ENCODE measurements at regions not wholly inside any gene's neighbourhood (a gene's known extent, or its start where the extent isn't known, plus 50 kb on each side); places are given as distances from the start of the nearest gene placed in this dataset.
A peak's percentile ranks its signal among the peaks of the same experiment; 100 is the strongest.
"Not testable (repeated sequence)": the region's sequence is repeated elsewhere in the genome, so short reads cannot be mapped to it uniquely, and the experiment has no call there.

DNA sequence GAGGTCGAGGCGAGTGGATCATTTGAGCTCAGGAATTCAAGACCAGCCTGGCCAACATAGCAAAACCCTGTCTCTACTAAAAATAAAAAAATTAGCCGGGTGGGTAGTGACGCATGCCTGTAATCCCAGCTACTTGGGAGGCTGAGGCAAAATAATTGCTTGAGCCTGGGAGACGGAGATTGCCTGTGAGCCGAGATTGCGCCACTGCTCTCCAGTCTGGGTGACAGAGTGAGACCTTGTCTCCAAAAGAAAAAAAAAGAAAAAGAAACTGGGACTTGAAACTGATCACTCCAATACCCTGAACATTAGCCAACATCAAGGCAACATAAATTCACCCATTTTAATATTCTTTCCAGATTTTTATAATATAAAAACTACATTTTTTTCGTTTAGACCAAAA lies 874.6 kb upstream of the MBL2 start:
- DNase-seq, result not testable (repeated sequence)

DNA sequence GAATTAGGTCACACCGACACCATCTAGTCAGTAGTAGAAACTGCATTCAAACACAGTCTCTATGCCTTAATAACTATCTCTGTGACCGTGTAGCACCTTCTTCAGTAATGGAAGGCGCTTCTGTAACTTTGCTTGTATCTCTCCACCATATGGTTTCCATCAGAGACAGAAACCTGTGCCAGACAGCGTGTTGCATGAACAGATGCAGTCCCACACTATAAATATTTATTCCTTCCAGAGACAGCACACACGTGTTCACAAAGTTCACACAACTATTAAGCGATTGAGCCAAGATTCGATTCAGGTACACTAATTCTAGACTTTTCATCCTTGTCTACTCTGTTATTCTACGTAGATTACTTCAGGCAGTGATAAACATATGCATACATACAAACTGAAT lies 873.9 kb upstream of the MBL2 start:
- no peak for DNase-seq

DNA sequence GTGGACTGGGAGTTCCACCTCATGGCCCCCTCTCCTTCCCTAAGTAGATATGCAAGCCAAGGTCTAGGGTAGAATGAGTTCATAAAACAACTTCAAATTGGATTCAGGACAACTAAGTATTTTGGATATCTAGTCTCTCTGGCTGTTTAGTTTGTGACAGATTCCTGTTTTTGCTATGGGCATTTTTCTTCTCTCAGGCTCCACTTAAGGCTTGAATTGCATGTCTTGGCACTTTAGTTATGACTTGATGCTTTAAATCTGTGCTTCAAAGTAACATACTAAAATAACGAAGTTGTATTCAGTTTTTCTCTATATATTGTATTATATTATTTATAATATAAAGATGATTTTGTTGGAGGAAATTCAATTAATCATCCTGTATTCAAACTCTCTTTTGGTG lies 873.4 kb upstream of the MBL2 start:
- no peak for DNase-seq

DNA sequence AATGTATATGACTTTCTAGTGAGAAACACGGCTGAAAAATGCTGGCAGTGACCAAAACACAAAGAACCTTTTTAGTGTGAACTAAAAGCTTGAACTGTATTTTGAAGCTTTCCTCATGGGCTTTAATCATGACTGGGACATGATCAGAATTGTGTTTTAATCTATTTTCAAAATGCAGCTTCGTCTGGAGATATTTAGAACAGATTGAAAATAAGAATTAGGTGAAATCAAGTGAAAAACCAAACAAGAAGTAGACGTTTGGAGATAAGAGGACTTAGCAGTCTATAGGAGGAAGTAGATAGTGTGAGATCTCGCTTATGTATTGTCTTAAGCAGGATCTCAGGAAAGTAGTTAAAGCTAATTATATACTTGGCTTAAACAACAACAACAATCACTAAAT lies 865.4 kb upstream of the MBL2 start:
- no peak for DNase-seq

DNA sequence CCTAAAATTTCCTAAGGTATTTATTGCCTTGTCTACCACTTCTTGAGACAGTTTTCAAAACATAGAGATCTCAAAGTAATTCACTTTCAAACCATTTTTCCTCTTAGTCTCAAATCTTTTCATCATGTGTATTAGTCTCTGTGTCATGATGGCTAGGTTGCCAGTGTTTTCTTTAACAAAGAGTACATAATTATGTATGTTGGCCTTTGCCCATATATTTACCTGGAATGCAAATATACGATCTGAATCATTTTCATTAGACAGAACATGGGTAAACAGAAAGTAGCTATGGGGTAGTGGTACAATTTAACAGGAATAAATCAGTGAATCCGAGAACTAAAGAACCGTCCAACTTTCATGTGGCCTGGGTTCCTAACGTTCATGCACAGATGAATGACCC lies 852.1 kb upstream of the MBL2 start:
- DNase-seq, result no peak

DNA sequence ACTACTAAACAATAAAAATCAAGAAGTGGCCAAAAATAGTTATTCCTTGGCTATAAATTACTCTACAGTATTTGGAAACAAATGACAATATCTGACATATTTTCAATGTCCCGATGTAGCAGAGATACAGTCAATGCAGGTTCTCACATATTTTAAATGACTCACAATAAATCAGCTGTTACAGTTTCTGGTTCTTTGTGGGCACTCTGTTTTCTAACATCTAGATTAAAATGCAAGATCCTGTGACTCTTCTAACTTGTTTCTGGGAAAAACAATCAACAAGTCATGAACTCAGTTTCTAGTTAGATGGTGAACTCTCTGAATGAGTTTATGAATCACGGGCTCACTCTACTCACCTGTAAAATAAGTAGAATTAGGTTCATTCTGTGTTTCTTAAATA lies 849.6 kb upstream of the MBL2 start:
- DNase-seq, result no peak

DNA sequence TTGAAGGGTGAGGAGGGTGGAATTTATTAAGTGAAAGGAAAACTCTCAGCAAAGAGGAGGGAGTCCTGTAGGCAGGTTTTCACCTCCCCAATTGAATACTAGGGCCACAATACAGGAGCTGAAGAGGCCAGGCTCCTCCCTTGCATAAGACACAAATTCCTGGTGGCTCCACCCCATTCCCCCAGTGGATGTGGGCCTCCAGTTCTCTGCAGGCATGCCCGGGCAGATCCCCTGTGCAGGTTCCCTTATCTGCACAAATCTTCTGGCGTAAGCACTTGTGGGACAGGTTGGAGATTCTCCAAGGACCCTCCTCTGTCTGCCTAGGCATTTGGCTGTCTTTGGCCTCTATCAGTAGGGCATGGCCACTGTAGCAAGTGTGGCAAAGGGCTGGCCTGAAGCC lies 847.1 kb upstream of the MBL2 start:
- DNase-seq, result no peak

DNA sequence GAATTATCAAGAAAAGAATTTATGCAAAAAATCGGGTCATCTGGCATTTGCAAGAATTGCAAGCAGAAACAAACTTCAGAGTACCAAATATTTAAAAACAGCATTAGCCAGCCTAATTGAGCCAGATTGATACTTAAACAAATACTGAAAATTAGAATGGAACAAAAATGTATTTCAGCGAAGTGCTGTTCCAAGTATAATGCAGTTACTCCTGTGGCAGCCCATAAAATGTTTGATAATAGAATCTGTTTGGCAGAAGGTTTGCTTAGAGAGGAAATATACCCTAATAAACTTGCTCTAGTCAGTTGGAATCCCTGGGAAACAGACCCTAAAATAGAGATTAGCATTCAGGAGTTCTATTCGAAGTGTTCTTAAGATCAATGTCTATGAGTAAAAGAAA lies 835.1 kb upstream of the MBL2 start:
- no peak for DNase-seq

DNA sequence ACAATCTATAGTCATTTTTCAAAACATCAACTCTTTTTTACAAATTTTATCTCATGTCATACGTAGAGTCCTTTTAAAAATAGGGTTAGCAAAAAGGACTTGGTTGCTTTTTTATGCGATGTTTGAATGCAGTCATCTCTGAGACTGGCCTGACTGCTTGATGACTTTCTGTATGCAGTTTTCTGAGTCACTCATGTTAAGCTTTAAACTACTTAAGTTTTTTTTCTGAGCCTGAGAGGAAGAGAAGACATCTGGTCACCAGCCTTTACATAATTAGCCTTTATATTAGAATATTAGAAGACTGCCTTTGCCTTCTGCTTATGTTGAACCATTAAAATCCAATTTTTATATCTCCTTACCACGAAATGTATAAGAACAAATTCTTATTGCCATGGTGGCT lies 834.4 kb upstream of the MBL2 start:
- no peak for DNase-seq

DNA sequence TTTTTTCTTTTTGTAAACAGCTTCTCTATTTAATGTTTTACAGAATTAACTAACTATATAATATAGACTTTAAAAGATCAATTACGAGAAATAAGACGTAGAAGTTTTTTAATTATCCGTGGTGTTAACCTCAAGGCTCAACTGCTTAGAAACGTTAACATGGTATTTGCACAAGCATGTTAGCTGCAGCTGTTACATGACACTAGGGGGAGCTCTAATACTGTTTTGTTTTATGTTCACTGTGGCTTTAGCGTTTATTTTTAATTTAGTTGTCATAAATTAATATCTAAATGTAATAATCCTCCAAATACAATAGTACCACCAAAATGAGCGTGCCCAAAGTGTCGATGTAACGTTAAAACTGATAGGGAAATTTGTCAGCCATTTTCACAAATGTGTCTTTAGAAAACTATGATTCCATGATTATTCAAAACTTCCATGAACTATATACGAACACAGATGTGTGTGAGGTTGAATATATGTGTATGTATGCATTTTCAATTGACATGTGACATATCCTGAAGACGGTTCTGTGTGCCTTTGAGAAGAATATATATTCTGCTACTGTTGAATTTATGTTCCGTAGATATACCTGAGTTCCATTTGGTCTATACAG lies 828.8 kb upstream of the MBL2 start:
- peak; percentile 48 for DNase-seq

DNA sequence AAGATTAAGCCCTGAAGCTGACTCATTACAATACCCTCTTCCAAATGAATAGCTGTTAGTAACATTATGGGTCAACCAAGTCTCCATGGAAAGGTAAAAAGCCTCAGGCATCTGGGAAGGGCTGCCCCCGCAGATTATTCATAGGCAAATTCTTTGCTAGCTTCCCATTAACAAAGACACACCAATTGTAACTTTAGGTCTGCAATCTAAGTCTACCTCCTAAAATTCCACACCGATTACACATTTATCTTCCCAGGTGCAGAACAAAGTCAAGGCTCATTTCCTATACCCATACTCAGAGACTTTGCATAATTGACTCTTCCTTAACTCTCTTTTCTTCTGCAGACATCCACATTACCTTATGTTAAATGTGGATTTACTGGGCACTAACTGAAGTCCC lies 826.3 kb upstream of the MBL2 start:
- no peak for DNase-seq

DNA sequence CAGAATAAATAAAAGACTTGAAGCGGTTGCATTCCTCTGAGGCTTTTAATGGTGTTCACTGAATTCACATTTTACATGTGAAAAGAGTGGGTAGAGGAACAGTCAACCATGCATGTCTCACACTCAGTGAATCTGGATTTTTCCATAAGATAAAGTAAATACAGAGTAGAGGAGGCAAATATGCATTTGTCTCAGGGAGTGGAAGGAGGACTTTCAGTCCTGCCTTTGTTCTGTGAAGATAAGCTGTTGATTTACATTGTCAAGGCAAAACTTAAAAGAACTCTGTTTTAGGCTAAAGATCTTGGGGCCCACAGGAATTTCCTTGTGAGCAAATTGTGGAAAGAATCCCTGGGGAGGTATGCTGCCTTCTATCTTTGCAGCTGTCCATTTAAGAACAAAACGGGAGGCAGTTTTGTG lies 825.3 kb upstream of the MBL2 start:
- no peak for DNase-seq

DNA sequence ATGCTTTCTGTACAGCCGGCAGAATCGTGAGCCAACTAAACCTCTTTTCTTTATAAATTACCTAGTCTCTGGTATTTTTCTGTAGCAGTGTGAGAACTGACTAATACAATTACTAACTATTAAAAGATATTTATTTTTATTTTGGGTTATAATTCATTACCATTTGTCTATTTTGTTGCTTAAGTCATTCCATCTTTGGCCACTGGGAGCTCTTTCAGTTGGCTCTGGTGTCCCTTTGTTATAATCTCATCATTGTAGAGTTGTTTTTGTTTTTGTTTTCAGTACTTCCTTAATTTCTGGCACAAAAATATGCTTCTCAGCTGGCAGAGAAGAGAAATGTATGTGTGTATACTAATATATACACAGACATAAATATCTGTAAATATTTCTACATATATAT lies 807.9 kb upstream of the MBL2 start:
- DNase-seq, result no peak

DNA sequence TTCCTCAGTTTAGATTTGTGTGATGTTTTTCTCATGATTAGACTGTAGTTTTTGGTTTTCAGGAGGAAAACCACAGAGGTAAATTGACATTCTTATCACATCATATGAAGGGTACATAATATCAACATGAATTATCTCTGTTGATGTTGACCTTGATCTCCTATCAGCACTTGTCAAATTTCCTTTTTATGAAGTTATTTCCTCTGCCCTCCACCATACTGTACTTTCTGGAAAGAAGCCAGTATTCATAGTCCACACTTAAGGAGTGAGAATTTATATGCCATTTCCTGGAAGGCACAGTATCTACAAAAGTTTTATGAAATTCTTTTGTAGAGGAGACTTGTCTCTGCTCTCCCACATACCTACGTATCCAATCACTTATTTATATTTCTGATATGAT lies 807.2 kb upstream of the MBL2 start:
- DNase-seq, result no peak

DNA sequence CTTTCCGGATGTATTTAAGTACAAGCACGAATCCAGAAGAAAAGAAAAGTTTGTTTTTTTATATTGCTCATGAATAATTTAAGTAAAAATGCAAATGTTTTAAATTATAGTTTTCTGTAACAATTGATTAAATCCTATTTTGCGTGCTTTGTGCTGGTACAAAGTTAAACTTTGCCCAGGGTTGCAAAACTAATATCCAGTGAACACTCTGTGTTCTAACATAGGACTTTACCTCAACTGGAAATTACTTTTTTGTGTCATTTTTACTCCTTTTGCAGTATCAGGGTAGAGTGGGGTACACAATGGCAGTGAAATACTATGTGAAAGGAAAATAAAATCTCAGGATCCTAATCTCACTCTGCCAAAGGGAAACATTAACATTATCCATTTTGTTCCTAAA lies 801.4 kb upstream of the MBL2 start:
- DNase-seq, result no peak

DNA sequence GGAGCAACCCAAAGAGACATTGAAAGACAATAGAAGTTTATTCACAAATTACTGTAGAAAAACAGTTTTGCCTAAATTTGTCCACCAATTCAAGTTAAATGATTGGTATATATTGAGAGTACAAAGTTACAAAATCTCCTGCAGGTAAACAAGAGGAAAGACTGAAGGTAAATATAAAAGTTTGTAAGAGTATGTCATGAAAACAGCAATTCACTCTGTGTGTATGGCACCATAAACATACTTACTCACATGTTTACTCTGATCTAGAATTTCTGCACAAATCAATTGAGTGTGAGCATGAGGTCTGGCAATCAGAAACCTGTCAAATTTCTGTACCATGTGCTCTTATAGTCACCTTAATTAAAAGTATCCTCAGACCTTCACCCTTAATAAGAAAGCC lies 800.9 kb upstream of the MBL2 start:
- no peak for DNase-seq

DNA sequence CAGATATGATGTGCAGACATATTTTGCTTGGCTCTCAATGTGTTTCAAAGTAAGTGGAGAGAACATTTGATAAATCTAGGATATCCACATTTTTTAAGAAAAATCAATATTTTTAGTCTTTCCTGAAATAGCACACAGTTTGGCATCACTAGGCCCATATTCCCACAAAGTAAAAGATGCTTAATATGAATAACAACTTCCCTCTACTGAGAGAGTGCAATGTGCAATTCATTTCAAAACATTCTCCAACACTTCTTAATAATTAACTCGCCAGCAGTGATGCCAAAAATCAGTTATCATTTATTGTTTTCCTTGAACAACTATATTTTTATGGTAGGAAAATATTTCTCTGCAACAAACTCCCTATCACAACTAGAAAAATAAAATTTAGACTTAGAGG lies 800.2 kb upstream of the MBL2 start:
- DNase-seq, result no peak

DNA sequence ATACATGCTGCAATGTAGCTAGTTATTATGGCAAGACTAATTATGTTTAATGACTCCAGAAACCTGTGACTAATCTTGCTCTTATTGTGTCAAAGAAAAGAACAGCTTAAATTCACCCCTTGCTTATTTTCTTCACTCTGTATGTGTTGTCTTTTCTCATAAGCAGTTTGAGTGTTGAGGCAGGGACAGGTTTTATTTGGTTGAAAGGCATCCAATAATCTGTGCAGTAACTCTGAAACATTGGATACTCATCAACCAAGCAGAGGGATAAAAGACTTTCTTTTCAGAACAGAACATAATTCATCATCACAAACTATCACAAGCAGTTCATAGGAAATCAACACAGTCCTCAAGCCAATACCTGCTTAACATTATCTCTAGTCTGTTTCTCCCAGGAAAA lies 797.6 kb upstream of the MBL2 start:
- no peak for DNase-seq

DNA sequence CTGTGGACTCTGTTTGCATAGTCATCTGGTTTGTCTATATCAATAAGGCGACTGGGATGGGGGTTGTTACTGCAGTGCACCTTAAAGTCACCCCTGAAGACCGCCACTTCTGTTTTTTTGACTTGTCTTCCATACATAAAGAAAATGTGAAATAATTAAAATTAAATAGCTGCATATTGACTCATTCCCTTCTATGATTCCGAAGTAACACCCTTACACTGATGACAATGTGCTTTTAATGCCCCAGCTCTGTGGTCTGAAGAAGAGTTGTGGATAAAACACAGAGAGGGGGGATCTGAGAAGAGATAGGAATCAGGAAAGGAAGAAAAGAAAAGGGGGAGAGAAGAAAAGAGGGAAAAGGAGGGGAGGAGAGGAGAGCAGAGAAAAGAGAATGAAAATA lies 796.9 kb upstream of the MBL2 start:
- no peak for DNase-seq

DNA sequence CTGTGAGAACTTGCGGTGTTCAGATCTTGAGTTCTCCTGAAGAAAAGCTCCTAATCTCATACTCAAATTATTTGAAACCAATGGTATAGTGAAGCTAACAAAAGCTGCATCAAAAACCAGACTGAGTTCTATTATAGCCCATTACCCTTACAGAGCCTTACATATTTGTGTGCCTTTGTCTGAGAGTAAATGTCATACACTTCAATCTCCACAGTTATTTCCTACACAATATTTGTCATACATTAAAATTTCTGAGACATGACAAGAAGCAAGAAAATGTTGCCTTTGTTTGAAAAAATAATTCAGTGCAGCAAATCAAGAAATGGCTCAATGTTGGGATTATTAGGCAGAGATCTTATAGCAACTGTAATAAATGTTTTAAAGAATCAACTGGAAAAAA lies 776.1 kb upstream of the MBL2 start:
- no peak for DNase-seq

DNA sequence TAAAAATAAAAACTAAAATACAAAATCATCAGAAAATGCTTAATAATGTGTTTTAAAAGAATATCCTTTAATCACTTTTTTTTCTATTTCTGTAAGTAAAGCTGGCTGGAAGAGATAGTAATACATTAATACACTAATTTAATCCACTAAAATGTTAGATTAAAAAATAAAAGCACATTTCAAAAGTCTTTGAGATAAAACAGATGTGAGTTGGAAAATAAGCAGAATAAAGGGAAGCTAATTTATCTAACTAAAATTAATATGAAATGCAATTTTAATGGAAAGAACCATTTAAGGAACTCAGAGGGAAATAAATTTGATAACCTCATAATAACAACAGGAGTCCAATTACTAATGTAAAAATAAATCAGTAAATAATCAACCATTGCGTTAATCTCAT lies 774.8 kb upstream of the MBL2 start:
- DNase-seq, result no peak

DNA sequence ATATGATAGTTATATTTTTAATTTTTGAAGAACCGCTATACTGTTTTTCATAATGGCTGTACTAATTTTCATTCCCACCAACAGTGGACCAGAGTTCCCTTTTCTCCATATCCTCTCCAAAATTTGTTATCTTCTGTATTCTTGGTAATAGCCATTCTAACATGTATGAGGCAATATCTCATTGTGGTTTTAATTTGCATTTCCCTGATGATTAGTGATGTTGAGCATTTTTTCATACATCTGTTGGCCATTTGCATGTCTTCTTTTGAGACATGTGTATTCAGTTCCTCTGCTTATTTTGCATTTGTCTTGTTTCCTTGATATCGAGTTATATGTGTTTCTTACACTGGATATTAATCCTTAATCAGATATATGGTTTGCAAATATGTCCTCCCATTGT lies 770.8 kb upstream of the MBL2 start:
- no peak for DNase-seq

DNA sequence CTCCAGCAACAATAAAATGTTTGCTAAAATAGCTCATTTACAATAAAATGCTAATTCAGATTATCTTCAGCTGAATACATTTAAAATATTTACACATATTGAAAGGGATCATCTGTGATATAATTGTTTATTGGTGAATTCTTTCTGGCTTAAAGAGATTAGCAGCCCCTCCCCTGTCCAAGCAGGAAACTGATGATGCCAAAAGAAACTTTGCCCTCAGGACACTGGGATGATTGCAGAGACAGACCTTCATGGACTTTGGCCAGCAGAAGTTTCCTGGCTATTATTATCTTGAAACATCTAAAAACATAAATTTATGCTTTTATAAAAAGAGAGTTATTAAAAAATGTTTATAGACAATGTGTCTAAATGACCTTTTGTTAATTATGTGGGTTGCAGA lies 764.9 kb upstream of the MBL2 start:
- no peak for DNase-seq

DNA sequence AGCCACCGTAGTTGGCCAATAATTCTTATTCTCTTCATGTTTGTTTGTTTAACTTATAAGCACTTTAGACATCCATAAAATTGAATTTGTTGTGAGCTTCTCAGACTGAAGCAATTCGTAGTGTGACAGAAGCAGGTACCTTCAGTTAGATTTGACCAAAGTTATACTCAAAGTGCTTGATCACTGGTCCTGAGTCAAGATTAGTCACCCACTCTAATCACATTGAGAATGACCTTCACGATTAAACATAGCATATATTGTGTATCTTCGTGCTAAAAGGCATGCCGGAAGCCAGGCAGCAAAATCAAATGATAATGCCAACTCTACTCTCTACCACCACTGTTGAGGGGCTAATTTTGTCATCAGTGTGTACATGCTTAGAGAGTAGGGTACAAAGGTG lies 763.7 kb upstream of the MBL2 start:
- DNase-seq, result no peak

DNA sequence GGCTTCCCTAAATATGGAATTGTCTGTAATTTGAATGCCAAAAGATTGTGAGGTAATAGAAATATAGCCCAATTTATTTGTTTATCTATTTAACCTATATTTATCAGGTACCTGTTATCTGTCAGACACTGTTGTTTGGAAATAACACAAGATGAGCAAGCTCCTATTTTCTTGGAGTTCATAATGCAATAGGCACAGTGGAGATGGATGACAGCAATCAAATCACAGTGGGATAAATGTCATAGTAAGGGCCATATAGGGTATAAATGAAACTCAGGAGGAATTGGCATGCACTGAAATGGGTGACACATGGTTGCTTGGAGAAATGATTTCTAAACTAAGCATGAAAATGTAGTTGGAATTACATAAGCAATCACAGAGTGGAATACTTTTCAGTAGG lies 761.8 kb upstream of the MBL2 start:
- DNase-seq, result no peak

DNA sequence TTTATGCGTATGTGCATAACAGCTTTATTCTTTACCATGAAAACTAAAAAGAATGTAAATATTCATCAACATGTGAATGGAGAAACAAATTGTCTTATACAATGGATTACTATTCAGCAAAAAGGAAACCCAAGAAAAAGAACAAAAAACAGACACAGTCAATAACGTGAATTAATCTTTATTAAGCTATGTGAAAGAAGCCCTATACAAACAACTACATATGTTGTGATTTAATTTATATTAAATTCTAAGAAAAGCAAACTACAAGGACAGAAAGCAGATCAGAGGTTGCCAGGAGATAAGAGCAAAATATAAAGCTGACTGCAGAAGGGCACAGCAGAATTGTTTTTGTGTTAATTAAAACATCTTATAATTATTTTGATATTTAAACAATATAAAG lies 756.4 kb upstream of the MBL2 start:
- DNase-seq, result no peak
